ENCODE measurements at regions not wholly inside any gene's neighbourhood (a gene's known extent, or its start where the extent isn't known, plus 50 kb on each side); places are given as distances from the start of the nearest gene placed in this dataset.

DNA sequence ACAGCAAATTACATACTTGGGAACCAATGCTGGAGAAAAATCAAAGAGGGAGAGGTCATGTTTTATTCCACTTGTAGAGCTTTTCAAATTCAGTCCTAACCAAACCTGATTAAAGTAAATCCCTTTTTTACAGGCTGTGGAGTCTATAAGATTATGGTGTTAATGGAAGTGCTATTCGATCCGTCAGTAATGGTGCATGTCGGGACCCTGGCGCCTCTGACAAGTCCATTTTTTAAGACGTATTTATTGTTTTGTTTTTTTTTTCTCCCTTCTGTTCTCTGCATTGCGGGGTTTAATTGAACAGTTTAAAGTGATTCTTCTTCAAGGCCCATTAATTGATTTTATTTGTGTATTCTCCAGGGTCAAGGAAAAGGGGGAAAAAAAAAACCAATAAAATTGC is 725.9 kb downstream of the TUSC7 start:
- H3K27ac ChIP-seq (ENCODE audit: low read length) = no peak overlapping the region
- no peaks in the 10 kb centered on the region for H3K27me3 ChIP-seq (ENCODE audit: control insufficient read depth in 1 of 2, insufficient read depth in 2 of 2, low read length in 2 of 2)
- H3K4me1 ChIP-seq (ENCODE audit: control insufficient read depth, insufficient read depth, low read length) = no peaks in the 10 kb centered on the region
- H3K9ac ChIP-seq (ENCODE audit: low read length in 2 of 2) = no peak overlapping the region
- H3K9me3 ChIP-seq (ENCODE audit: control insufficient read depth in 2 of 2, low read length in 2 of 2) = no peaks in the 10 kb centered on the region
- H3K4me3 ChIP-seq (ENCODE audit: low read length in 2 of 2) = no peak overlapping the region
- no peaks in the 10 kb centered on the region for H3K36me3 ChIP-seq (ENCODE audit: control insufficient read depth in 2 of 2, insufficient read depth in 2 of 2, low read length in 2 of 2)

DNA sequence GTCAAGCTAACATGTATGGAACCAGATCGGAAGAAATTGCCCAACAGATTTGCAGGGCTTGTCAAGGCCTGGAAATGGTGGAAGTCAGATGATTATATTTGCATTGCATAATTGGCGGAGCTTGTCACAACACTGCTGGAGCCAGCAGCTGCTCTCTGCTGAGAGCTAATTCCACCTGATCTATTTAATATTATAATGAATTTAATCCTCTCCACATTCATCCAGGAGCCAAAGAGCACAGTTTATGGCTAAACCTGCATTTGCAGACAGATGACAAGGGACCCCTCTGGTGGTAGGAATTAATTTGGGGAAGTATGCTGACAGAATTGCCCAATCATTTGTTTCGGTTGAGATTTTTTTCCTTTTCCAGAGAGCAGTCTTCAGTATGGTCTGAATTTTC is 730.2 kb downstream of the TUSC7 start:
- H3K36me3 ChIP-seq (ENCODE audit: control insufficient read depth in 2 of 2, insufficient read depth in 2 of 2, low read length in 2 of 2) = no peaks in the 10 kb centered on the region
- H3K27me3 ChIP-seq (ENCODE audit: control insufficient read depth in 1 of 2, insufficient read depth in 2 of 2, low read length in 2 of 2) = no peaks in the 10 kb centered on the region
- H3K9me3 ChIP-seq (ENCODE audit: control insufficient read depth in 2 of 2, low read length in 2 of 2) = no peaks in the 10 kb centered on the region
- H3K4me3 ChIP-seq (ENCODE audit: low read length in 2 of 2) = no peak overlapping the region
- no peak overlapping the region for H3K9ac ChIP-seq (ENCODE audit: low read length in 2 of 2)
- no peak overlapping the region for H3K27ac ChIP-seq (ENCODE audit: low read length)
- no peaks in the 10 kb centered on the region for H3K4me1 ChIP-seq (ENCODE audit: control insufficient read depth, insufficient read depth, low read length)

GRCh38 chr3:117441851-117442250 is 732.3 kb downstream of the TUSC7 start:
- Histone ChIP-seq H3K36me3 (ENCODE audit: control insufficient read depth in 2 of 2, insufficient read depth in 2 of 2, low read length in 2 of 2) (no peaks in the 10 kb centered on the region), H3K27me3 (ENCODE audit: control insufficient read depth in 1 of 2, insufficient read depth in 2 of 2, low read length in 2 of 2) (no peaks in the 10 kb centered on the region), H3K9ac (ENCODE audit: low read length in 2 of 2) (no peak overlapping the region), H3K4me3 (ENCODE audit: low read length in 2 of 2) (no peak overlapping the region), H3K4me1 (ENCODE audit: control insufficient read depth, insufficient read depth, low read length) (no peaks in the 10 kb centered on the region), H3K9me3 (ENCODE audit: control insufficient read depth in 2 of 2, low read length in 2 of 2) (no peaks in the 10 kb centered on the region), H3K27ac (ENCODE audit: low read length) (no peak overlapping the region)

- H3K9me3 ChIP-seq (ENCODE audit: control insufficient read depth in 2 of 2, low read length in 2 of 2) = no peaks in the 10 kb centered on the region
- no peak overlapping the region for H3K27ac ChIP-seq (ENCODE audit: low read length)
- no peak overlapping the region for H3K9ac ChIP-seq (ENCODE audit: low read length in 2 of 2)
- no peak overlapping the region for H3K4me3 ChIP-seq (ENCODE audit: low read length in 2 of 2)
- no peaks in the 10 kb centered on the region for H3K36me3 ChIP-seq (ENCODE audit: control insufficient read depth in 2 of 2, insufficient read depth in 2 of 2, low read length in 2 of 2)
- H3K4me1 ChIP-seq (ENCODE audit: control insufficient read depth, insufficient read depth, low read length) = no peaks in the 10 kb centered on the region
- no peaks in the 10 kb centered on the region for H3K27me3 ChIP-seq (ENCODE audit: control insufficient read depth in 1 of 2, insufficient read depth in 2 of 2, low read length in 2 of 2)
Measured at GRCh38 chr3:117442566-117442965, 733.0 kb downstream of the TUSC7 start.

DNA sequence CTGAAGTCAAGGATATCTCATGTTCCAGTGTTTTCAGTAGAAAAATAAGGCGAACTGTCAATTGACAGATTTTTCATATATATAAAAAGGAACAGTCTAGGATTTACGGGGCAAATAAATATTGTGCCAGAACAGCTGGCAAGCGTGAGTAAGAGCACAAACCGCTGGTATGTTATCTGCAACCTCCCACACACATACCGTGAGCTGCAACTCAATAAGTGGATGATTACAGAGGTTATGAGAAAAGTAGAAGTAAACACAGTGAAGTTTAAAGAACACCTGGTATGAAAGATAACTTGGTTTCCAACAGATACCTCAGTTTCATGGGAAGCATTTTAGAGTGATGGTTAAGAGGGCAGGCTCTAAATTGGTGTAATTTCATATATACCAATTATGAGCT is 733.4 kb downstream of the TUSC7 start:
- Histone ChIP-seq H3K27me3 (ENCODE audit: control insufficient read depth in 1 of 2, insufficient read depth in 2 of 2, low read length in 2 of 2) (no peaks in the 10 kb centered on the region), H3K36me3 (ENCODE audit: control insufficient read depth in 2 of 2, insufficient read depth in 2 of 2, low read length in 2 of 2) (no peaks in the 10 kb centered on the region), H3K4me3 (ENCODE audit: low read length in 2 of 2) (no peak overlapping the region)

DNA sequence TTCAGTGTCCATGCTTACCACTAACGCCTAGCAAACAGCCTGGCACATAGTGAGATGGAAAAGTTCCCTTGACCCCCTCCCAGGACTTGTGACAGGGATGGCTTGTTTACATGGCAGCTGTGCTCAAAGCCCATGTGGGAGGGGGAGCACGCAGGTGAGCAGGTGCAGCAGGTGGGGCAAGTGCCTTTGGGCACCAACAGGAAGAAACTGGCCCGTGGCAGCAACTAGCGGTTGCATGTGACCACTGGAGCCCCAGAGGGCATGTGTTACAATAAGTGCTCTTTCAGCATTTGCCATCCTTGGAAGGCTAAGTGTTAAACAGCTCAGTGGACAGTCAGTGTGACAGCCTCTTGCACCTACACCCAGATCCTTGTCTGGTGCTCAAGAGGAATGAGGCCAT is 734.6 kb downstream of the TUSC7 start:
- Histone ChIP-seq H3K9ac (ENCODE audit: low read length in 2 of 2) (no peak overlapping the region), H3K4me1 (ENCODE audit: control insufficient read depth, insufficient read depth, low read length) (no peaks in the 10 kb centered on the region)

More for the DNA sequence above, 733.4 kb downstream of the TUSC7 start:
- no peaks in the 10 kb centered on the region for H3K9me3 ChIP-seq (ENCODE audit: control insufficient read depth in 2 of 2, low read length in 2 of 2)
- H3K4me1 ChIP-seq (ENCODE audit: control insufficient read depth, insufficient read depth, low read length) = no peaks in the 10 kb centered on the region
- no peak overlapping the region for H3K9ac ChIP-seq (ENCODE audit: low read length in 2 of 2)
- H3K27ac ChIP-seq (ENCODE audit: low read length) = no peak overlapping the region

GRCh38 chr3:117447419-117447818 is 737.8 kb downstream of the TUSC7 start:
- Histone ChIP-seq H3K27ac (ENCODE audit: low read length) (no peak overlapping the region), H3K9ac (ENCODE audit: low read length in 2 of 2) (no peak overlapping the region), H3K27me3 (ENCODE audit: control insufficient read depth in 1 of 2, insufficient read depth in 2 of 2, low read length in 2 of 2) (no peaks in the 10 kb centered on the region), H3K9me3 (ENCODE audit: control insufficient read depth in 2 of 2, low read length in 2 of 2) (no peaks in the 10 kb centered on the region), H3K4me1 (ENCODE audit: control insufficient read depth, insufficient read depth, low read length) (no peaks in the 10 kb centered on the region), H3K4me3 (ENCODE audit: low read length in 2 of 2) (no peak overlapping the region), H3K36me3 (ENCODE audit: control insufficient read depth in 2 of 2, insufficient read depth in 2 of 2, low read length in 2 of 2) (no peaks in the 10 kb centered on the region)

More for the DNA sequence above, 734.6 kb downstream of the TUSC7 start:
- Histone ChIP-seq H3K4me3 (ENCODE audit: low read length in 2 of 2) (no peak overlapping the region), H3K9me3 (ENCODE audit: control insufficient read depth in 2 of 2, low read length in 2 of 2) (no peaks in the 10 kb centered on the region), H3K27me3 (ENCODE audit: control insufficient read depth in 1 of 2, insufficient read depth in 2 of 2, low read length in 2 of 2) (no peaks in the 10 kb centered on the region), H3K27ac (ENCODE audit: low read length) (no peak overlapping the region), H3K36me3 (ENCODE audit: control insufficient read depth in 2 of 2, insufficient read depth in 2 of 2, low read length in 2 of 2) (no peaks in the 10 kb centered on the region)

DNA sequence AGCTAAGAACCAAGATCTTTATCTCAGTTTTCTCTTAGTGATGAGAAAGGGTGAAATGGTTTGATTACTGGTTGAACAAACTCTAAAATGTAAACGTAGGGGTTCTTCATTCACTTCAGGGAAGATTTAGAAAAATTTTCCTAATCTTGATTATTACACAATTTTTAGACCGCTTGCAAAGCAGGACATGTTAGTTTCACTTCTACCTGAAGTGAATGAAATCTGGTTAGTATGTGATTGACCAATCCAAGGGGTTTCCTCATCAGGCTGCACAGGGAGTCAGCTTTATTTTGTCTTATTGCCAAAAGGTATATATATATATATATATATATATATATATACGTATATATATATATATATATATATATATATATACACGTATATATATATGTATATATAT is 740.4 kb downstream of the TUSC7 start:
- no peaks in the 10 kb centered on the region for H3K36me3 ChIP-seq (ENCODE audit: control insufficient read depth in 2 of 2, insufficient read depth in 2 of 2, low read length in 2 of 2)

GRCh38 chr3:117454254-117454653 is 744.7 kb downstream of the TUSC7 start:
- H3K4me1 ChIP-seq (ENCODE audit: control insufficient read depth, insufficient read depth, low read length) = no peaks in the 10 kb centered on the region
- H3K27me3 ChIP-seq (ENCODE audit: control insufficient read depth in 1 of 2, insufficient read depth in 2 of 2, low read length in 2 of 2) = no peaks in the 10 kb centered on the region
- no peaks in the 10 kb centered on the region for H3K36me3 ChIP-seq (ENCODE audit: control insufficient read depth in 2 of 2, insufficient read depth in 2 of 2, low read length in 2 of 2)
- no peak overlapping the region for H3K27ac ChIP-seq (ENCODE audit: low read length)
- no peaks in the 10 kb centered on the region for H3K9me3 ChIP-seq (ENCODE audit: control insufficient read depth in 2 of 2, low read length in 2 of 2)
- H3K9ac ChIP-seq (ENCODE audit: low read length in 2 of 2) = no peak overlapping the region
- no peak overlapping the region for H3K4me3 ChIP-seq (ENCODE audit: low read length in 2 of 2)

More for the DNA sequence above, 740.4 kb downstream of the TUSC7 start:
- H3K27me3 ChIP-seq (ENCODE audit: control insufficient read depth in 1 of 2, insufficient read depth in 2 of 2, low read length in 2 of 2) = no peaks in the 10 kb centered on the region
- no peak overlapping the region for H3K4me3 ChIP-seq (ENCODE audit: low read length in 2 of 2)
- no peak overlapping the region for H3K9ac ChIP-seq (ENCODE audit: low read length in 2 of 2)
- no peaks in the 10 kb centered on the region for H3K9me3 ChIP-seq (ENCODE audit: control insufficient read depth in 2 of 2, low read length in 2 of 2)
- no peaks in the 10 kb centered on the region for H3K4me1 ChIP-seq (ENCODE audit: control insufficient read depth, insufficient read depth, low read length)
- no peak overlapping the region for H3K27ac ChIP-seq (ENCODE audit: low read length)

DNA sequence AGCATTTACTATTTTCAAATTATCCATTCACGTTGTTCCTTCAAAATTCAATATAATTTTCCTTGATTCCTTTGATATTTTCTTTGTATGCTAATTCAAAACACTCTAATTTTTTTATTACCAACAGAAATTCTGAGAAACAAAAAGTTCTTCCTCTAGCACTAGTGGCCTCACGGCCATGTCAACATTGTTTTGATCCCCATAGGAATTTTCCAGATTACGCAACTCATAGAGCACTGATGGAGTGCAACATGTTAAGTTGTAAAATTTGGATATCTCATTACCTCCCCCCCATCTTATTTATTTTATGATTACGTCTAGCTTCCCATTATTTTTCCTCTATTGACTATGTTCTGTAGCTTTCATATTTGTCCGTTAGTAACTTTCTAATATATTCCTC is 745.3 kb downstream of the TUSC7 start:
- no peaks in the 10 kb centered on the region for H3K36me3 ChIP-seq (ENCODE audit: control insufficient read depth in 2 of 2, insufficient read depth in 2 of 2, low read length in 2 of 2)
- H3K9ac ChIP-seq (ENCODE audit: low read length in 2 of 2) = no peak overlapping the region
- no peaks in the 10 kb centered on the region for H3K4me1 ChIP-seq (ENCODE audit: control insufficient read depth, insufficient read depth, low read length)
- H3K4me3 ChIP-seq (ENCODE audit: low read length in 2 of 2) = no peak overlapping the region
- no peaks in the 10 kb centered on the region for H3K9me3 ChIP-seq (ENCODE audit: control insufficient read depth in 2 of 2, low read length in 2 of 2)
- H3K27ac ChIP-seq (ENCODE audit: low read length) = no peak overlapping the region
- no peaks in the 10 kb centered on the region for H3K27me3 ChIP-seq (ENCODE audit: control insufficient read depth in 1 of 2, insufficient read depth in 2 of 2, low read length in 2 of 2)

DNA sequence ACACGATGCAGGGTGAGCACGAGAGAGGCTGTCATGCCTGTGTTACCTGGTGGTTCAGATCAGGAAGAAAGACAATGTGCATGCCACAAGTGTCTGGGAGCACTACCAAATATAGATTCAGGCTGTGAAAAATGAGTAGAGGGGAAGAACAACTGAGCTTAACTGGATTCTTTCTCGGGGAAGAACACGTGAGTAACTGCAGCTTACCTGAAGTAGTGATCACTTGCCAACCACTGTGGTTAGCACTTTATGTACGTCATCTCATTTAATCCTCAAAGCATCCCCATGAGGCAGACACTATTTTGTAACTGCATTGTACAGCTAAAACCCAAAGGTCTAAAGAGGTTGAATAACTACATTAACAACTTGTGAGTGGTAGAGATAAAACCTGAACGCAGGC is 746.2 kb downstream of the TUSC7 start:
- Histone ChIP-seq H3K9me3 (ENCODE audit: control insufficient read depth in 2 of 2, low read length in 2 of 2) (no peaks in the 10 kb centered on the region), H3K27ac (ENCODE audit: low read length) (no peak overlapping the region), H3K27me3 (ENCODE audit: control insufficient read depth in 1 of 2, insufficient read depth in 2 of 2, low read length in 2 of 2) (no peaks in the 10 kb centered on the region), H3K36me3 (ENCODE audit: control insufficient read depth in 2 of 2, insufficient read depth in 2 of 2, low read length in 2 of 2) (no peaks in the 10 kb centered on the region), H3K4me3 (ENCODE audit: low read length in 2 of 2) (no peak overlapping the region), H3K4me1 (ENCODE audit: control insufficient read depth, insufficient read depth, low read length) (no peaks in the 10 kb centered on the region), H3K9ac (ENCODE audit: low read length in 2 of 2) (no peak overlapping the region)
